HG02884 (cell line): ENCODE measurements at regions not wholly inside any gene's neighbourhood (a gene's known extent, or its start where the extent isn't known, plus 50 kb on each side); places are given as distances from the start of the nearest gene placed in this dataset.
"Not testable (repeated sequence)": the region's sequence is repeated elsewhere in the genome, so short reads cannot be mapped to it uniquely, and the experiment has no call there.

Experiments
- ATAC-seq: cut with Tn5 transposase; IDR thresholded peaks from one replicate; pipeline ENCODE4 v1.9.1; 2021; ENCODE audit warnings: mild to moderate bottlenecking, moderate library complexity; ENCODE audit not compliant: unreplicated experiment

GRCh38 chr3:31178467-31178866 lies 284.0 kb upstream of the GADL1 start:
- no peak for ATAC-seq

- ATAC-seq: no peak
These were observed 285.3 kb upstream of the GADL1 start for GRCh38 chr3:31179768-31180167.

DNA sequence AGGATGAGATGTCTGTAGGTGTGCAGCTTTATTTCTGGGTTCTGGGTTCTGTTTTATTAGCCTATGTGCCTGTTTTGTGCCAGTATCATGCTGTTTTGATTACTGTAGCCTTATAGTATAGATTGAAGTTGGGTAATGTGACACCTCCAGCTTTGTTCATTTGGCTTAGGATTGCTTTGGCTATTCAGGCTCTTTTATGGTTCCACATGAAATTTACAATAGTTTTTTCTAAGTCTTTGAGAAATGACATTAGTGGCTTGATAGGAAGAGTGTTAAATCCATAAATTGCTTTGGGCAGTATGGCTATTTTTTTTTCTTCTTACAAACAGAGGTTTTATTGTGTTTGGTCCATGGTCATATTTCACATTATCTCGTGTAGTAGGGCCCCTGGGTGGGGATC lies 285.8 kb upstream of the GADL1 start:
- ATAC-seq: no peak

- ATAC-seq: no peak
These were observed 287.2 kb upstream of the GADL1 start for GRCh38 chr3:31181661-31182060.

DNA sequence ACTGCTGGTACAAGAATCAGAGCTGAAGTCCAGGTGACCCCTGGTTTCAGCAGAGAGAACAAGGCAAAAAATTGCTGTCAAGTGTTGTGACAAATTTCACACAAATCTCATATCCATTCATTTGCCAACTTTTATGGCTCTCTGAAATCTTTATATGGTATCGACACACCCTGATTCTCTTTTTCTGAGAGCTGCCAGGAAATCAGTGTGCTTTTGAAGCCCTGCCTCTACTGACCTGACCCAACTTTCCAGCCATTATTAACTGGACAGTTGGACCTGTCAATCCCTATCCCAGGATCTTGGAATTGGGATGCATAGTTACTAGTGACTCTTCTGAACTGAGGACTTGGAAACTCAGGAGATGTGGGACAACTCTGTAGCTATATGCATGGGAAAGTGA lies 288.2 kb upstream of the GADL1 start:
- ATAC-seq: no peak

DNA sequence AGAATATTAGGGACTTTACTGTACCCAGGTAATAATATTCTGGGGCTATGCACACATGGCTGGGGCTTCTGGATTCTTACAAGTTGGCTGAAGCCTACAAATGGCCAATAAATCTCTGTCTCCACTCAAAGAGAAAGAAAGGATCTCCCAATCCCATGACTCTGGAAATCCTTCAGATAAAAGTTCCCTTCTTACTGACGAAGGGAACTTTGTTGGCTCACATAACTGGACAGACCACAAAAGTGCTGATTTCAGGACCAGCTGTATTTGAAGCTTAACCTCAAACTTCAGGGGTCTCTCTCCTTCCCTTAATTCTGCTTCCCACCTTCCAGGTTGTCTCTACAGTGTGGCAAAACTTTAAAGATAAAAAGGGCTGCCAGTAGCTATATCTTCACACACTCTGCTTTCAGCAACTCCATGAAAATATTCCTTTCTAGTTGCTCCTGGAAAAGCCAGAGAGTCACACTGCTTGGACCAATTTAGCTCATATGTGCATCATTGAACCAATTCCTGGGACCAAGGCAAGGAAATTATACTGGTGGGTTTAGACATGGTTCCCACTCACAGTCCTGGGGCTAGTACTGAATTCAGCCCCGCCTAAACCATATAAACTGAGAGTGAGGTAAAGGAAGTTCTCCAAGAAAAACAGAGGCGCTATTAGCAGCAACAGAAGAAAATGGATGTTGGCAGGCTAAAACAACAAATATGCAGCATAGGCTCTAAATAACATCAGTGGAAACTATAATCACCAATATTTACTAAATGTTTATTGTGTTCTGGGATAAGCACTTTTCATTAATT lies 290.0 kb upstream of the GADL1 start:
- no peak for ATAC-seq

GRCh38 chr3:31185062-31185357 lies 290.5 kb upstream of the GADL1 start:
- ATAC-seq: no peak

- ATAC-seq: no peak
These were observed 291.6 kb upstream of the GADL1 start for GRCh38 chr3:31186041-31186440.

DNA sequence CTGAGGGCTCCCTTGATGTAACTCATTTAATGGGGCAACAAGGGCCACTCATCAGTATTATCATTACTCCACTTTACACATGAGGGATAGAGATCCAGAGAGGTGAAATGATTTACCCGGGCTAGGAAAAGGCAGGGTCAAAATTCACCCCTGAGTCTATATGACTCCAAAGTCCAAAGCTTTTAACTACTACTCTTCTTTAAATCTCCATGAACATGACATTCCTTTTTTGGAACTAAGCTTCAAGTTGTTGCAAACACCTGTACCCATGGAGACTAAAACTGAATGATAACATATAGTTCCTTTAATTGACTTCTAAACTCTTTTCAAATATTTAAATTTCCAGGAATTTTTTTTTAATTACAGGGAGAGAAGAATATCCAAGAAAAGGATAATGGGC lies 292.9 kb upstream of the GADL1 start:
- ATAC-seq: no peak

- no peak for ATAC-seq
These were observed 293.7 kb upstream of the GADL1 start for GRCh38 chr3:31188112-31188511.

- ATAC-seq: no peak
These were observed 294.9 kb upstream of the GADL1 start for GRCh38 chr3:31189330-31189729.

GRCh38 chr3:31189971-31190370 lies 295.5 kb upstream of the GADL1 start:
- ATAC-seq: no peak

DNA sequence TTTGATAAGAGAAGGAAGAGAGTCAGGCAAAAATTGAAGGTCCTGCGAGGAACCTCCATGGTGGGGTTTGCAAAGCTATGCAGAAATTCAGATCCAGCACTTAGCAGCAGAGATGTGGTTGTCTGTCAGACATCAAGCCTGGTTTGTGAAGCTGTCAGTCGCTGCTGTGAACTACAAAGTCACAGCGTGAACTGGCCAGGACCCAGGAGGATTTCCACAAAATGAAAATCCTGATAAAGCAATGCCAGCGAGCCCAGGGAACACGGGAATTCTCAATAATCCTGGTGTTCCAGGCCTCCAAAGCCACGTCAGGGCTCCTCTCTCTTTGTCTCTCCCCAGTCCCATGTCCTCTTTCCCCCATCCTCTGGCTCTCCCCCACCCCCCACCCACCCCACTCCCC lies 296.9 kb upstream of the GADL1 start:
- ATAC-seq: no peak

DNA sequence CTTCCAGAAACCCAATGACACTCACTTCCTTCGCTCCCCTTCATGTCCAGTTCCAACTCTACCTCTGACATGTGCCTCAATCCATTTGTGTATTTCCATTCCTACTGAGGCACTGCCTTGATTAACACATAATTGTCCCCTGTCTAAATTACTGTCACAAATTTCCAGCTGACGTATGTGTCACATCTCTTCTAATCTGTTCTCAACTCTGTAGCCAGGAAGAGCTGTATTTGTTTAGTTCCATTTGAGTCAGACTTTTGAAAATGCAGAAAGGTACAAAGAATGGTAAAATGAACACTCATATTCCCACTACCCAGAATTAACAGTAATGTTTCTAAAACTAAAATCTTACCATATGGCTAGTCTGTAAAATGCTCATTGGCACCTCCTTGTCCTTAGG lies 299.0 kb upstream of the GADL1 start:
- ATAC-seq: no peak

DNA sequence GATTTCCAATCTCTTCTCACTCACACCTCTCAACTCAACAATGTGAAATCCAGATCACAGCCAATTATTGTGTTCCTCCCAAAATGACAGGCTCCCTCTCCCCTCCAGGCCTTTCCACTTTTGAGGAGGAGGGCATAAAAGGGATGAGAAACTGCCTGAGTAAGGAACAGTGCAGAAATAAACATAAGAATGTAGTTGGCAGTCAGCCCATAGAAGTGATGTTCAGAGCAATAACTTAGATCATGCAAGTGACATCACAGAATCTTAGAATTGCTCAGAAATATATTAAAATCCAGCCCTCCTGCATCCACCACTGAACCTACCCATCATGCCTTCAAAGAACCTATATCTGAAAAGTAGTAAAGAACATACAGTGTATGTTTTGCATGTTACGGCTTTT lies 299.4 kb upstream of the GADL1 start:
- no peak for ATAC-seq

- no peak for ATAC-seq
These were observed 301.8 kb upstream of the GADL1 start for GRCh38 chr3:31196261-31196660.

DNA sequence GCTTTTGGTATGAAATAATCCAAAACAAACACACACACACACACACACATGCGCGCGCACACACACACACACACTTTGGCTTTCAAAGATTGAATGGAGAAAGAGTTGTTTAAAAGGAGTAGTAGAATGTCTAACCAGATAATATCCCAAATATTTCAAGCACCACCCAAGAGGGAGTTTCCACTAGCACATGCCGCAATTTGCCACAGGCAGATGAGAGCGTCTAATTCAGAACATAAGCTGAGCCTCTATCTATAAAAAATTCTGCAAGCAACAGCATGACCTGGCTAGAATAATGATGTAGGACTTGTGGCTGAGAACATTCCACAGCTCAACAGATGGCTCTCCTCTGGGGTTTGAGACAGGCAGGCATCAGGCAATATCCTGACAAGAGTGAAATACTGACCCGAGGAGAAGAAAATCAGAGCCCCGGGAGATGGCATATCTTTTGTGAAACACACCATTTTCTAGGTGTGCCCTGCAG lies 302.5 kb upstream of the GADL1 start:
- no peak for ATAC-seq

GRCh38 chr3:31197941-31198340 lies 303.5 kb upstream of the GADL1 start:
- no peak for ATAC-seq

- no peak for ATAC-seq
These were observed 304.4 kb upstream of the GADL1 start for GRCh38 chr3:31198890-31199289.

DNA sequence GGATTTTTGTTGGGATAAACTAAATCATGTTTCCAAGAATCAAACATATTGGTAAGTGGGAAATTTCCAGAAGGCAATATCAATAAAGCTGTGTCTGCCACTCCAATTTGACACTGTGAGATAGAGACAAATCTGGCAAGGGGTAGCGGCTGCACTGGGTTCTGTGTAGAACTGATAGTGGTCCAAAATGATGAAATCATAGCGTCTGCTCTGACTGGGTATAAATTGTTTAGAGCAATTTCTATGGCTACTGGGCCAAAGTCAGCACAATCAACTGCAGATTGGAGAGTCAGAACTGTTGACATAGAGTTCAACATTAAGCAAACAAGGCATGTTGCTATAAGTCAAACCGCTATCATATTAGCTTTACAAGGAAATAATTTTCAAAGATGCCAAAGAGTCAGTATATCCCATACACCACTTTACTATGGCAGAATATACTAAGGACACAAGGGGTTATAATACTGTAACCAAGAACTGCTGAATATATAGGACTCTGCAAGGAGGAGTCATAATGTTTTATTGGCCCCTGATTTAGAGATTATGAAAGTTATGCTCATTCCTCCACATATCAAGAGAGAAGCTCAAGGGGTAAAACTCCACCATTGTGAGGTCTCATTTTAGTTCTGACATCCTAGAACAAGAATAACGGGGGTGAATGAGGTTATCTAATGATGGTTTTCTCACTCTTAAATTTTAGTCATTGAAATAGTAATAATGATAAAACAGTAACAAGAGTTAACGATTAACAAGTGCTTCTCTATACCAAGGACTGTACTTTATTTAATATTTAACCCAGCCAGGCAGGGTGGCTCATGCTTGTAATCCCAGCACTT lies 309.7 kb upstream of the GADL1 start:
- no peak for ATAC-seq

DNA sequence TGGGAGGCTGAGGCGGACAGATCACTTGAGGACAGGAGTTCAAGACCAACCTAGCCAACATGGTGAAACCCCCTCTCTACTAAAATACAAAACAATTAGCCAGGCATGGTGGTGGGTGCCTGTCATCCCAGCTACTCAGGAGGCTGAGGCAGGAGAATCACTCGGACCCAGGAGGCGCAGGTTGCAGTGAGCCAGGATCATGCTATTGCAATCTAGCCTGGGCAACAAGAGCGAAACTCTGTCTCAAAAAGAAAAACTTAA lies 310.3 kb upstream of the GADL1 start:
- ATAC-seq: not testable (repeated sequence)

GRCh38 chr3:31210068-31210645 lies 315.7 kb upstream of the GADL1 start:
- ATAC-seq: no peak
